Endometrial microvascular endothelial cells (primary cell): ENCODE measurements at regions not wholly inside any gene's neighbourhood (a gene's known extent, or its start where the extent isn't known, plus 50 kb on each side); places are given as distances from the start of the nearest gene placed in this dataset.

Source experiments
- in situ Hi-C: cut with HindIII; loops from 2 replicates; pipeline ENCODE4 v1.10.0; 2017; ENCODE audit warnings: low sequenced_read_pairs, low pct_unique_long_range_greater_than_20kb; ENCODE audit errors: inconsistent ontology term

DNA sequence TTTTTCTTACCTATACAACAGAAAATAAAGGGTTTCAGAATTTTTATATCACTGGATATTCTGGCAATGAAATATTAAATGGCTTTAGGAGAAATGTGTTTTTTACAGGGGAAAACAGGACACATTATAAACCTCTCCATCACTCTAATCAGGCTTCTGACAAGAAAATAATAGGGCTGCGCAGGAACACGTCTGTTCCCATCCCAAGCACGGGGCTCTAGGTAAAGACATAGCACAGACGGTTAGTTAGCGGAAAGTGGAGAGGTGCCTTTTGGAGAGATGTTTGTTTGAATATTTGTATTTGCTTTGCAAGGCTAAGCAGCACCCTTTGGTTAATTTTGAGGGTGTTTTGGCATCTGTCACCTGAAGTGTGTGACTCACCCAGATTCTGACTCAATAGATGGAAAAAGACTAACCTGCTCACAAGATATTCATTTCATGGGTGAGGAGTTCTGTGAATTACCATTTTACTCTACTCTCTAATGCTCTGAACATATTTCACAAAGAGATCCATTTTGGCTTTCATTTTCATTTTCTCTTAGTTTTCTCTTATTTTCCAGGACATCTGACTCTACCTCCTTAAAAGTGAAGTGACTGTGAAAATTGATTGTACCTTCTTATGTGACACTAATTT lies 174.5 kb upstream of the AKR1E2 start:
- in situ Hi-C loops = loop anchor here (10.0 kb wide), 1 partner anchor 113 kb away; no protein-coding TSS in a partner anchor

DNA sequence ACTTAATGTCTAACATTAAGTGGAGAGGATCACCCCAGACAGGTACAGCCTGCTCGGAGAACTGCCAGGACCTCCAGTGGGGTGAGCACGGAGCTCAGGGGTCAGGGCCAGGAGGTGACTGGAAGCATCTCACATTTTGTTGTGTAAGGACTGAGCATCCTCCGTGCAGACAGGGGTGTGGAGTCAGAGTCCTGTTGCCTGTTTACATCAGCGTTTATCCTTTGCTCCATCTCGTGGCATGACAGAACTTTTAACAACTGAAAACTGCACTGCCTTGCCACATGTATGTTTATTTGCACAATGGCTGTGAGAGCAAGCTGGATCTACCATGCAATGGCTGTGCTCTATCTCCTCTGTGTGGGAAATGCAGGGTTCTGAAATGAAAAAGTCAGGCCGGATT lies 175.4 kb upstream of the AKR1E2 start:
- in situ Hi-C loops = loop anchor here (10.0 kb wide), 1 partner anchor 114 kb away; no protein-coding TSS in a partner anchor

GRCh38 chr10:4649886-4650508 lies 176.0 kb upstream of the AKR1E2 start:
- in situ Hi-C loops = loop anchor here (10.0 kb wide), 1 partner anchor 115 kb away; no protein-coding TSS in a partner anchor

- in situ Hi-C loops = no loop called here
These were observed 176.5 kb upstream of the AKR1E2 start for GRCh38 chr10:4649471-4649870.

DNA sequence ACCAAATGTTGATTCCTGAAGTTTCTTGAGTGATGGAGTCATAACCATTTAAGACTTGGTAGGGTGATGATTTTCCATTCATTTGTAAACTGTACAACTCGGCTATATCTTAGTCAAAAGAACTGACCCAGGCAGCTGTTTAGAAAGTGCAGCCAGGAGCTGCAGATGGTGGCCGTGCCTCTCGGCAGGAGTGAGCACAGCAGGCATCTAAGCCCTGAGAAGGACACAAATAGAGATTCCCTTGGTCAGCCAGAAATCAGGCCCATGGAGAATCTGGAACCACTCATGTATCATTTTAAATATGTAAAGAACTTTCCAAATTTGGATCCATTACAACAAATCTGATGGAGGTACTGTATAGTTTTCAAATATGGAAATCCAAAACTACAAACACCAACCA lies 177.0 kb upstream of the AKR1E2 start:
- in situ Hi-C loops = no loop called here

GRCh38 chr10:4647109-4647785 lies 178.8 kb upstream of the AKR1E2 start:
- in situ Hi-C loops = no loop called here

- in situ Hi-C loops = no loop called here
These were observed 179.5 kb upstream of the AKR1E2 start for GRCh38 chr10:4646547-4646946.

DNA sequence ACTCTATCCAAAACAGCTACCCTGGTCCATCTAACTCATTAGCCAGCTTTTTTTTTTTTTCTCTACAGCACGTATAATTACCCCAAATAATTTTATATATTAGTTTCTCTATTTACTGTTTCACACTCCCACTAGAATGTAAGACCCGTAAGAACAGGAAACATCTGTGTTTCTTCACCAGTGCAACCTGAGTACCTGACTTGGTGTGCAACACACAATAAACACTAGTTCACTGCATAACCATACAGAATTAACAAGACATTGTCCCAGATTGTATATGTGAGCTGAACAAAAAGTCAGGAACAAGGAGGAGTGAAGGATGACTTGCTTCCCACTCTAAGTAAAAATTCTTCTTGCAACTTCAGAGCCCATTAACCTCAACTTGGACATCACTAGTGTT lies 180.2 kb upstream of the AKR1E2 start:
- in situ Hi-C loops = no loop called here

DNA sequence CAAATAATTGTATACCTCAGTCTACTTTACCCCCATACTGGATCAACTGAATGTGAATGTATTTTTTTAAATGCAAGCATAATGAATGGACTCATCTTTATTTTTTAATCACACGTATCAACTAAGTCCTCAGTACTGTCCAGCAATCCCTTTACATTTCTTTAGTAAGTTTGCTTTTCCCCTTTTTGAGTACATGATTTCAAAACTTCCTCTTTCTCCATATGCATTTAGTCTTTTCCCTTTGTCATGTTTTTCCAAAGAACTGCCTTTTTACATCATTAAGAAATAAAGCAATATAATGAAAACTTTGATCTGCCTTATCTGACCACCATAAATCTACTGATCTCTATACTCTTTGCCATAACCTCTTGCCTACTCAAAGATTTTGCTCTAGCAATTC lies 182.5 kb upstream of the AKR1E2 start:
- in situ Hi-C loops = no loop called here

DNA sequence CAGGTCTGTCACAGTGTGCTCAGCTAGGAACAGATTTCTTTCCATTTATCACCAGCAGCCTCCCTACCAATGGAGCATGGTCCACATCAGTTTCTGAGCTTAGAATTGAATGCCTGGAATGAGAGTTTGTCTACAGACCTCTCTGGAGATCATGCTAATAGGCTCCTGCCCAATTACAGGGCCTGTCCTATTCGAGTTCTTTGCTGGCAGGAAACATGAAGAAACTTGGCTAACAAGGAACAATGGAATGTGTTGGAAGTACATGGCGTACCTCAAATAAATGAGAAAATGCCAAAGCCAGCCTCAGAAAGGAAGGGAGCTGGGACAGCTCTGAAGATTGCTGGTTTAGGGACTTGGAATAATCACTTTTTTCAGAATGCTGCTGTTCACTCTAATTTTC lies 186.0 kb upstream of the AKR1E2 start:
- in situ Hi-C loops = no loop called here

DNA sequence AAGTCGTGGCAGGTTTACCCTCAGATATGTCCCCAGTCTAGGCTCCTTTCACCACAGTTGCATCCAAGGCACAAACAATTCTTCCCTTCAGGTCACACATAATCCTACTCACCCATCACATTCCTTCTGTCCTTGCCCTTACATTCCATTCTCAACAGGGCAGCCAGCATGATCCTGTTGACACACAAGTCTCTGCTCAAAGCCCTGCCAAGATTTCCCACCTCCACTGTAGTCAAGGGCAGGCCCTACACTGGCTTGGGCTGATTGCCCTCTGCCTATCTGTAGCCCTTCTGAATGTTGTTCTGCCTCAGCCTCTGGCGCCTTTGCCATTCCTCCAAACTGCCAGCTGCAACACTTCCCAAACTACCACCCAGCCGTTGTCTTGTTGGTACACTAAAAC lies 187.9 kb upstream of the AKR1E2 start:
- in situ Hi-C loops = no loop called here

DNA sequence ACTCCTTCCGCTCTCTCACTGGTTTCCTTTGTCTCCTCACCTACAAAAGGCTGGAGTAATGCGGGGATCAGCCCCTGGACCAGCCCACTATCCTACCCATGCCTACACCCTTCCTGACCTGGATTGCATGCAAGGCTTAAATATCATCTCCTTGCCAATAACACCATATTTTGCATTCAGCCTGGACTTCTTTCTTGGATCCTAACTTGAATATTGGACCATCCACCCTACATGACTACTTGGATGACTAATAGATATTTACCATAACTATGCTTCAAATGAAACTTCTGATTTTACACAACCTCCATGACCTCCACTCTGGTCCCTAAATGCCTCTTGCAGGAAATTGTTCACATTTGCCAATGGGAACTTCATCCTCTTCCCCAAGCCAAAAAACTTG lies 188.3 kb upstream of the AKR1E2 start:
- in situ Hi-C loops = no loop called here

DNA sequence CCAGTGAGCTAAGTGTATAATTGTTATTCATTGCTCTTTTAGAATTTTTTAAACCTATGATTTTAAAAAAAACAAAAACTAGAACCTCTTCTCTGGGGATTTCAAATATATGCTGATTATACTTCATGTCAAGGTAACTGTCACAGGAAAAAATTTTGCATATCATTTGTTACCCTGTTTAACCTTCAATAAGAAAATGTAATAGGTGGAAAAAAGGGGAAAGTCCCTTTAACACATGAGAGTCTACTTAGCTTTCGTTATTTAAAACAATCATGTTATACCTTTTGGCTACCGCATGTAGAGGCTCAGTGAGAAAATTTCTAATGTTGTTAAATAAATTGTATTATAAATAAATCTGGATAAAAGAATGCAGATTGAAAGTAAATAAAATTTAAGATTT lies 190.1 kb upstream of the AKR1E2 start:
- in situ Hi-C loops = no loop called here

DNA sequence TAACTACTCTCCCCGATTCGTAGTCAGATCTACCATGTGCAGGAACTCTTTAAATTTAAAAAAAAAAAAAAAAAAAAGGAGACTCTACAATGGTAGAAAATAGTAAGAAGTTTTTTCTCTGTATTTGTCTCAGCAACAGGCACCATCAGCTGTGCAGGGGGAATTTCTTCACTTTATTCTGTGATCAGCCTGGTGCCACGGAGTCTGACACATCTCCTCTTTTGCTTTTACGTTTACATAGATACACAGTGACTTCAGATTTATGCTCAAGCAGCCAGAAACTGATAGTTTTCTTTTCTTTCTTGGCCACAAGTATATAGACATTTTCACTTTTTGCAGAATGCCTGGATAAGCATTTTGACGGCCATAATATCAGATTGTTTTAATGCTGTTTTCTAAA lies 190.6 kb upstream of the AKR1E2 start:
- in situ Hi-C loops = no loop called here

GRCh38 chr10:4633776-4634175 lies 192.2 kb upstream of the AKR1E2 start:
- in situ Hi-C loops = no loop called here

GRCh38 chr10:4633186-4633585 lies 192.8 kb upstream of the AKR1E2 start:
- in situ Hi-C loops = no loop called here

- in situ Hi-C loops = no loop called here
These were observed 193.2 kb upstream of the AKR1E2 start for GRCh38 chr10:4632757-4633156.

GRCh38 chr10:4626919-4627318 lies 199.1 kb upstream of the AKR1E2 start:
- in situ Hi-C loops = no loop called here

DNA sequence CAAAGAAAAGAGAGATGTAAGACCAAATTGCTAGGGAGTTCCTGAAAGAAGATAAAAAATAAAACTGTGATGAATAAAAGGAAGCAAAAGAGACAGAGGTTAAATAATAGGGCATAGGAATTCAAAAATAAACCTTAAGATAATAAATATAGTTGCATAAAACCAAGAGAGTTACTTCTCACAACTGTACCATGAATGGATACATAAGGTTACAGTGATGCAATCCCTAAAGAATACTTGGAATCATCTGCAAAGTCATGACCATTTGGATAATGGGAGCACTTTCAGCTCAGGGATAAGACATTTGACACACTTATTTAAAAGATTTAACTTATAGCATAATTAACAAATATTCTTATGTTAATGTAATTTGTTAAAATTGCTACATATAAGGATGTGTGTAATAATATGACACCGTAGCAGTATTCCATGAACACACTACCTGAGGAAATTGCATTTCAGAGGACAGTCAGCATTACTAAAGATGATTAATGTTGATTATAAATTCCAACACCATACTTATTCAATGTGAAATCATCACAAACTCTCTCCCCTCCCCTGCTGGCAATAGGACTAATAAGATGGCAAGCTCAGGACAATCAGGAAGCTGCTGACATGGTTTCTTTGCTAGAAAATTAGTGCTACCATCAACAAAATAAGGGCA lies 202.1 kb upstream of the AKR1E2 start:
- in situ Hi-C loops = no loop called here

DNA sequence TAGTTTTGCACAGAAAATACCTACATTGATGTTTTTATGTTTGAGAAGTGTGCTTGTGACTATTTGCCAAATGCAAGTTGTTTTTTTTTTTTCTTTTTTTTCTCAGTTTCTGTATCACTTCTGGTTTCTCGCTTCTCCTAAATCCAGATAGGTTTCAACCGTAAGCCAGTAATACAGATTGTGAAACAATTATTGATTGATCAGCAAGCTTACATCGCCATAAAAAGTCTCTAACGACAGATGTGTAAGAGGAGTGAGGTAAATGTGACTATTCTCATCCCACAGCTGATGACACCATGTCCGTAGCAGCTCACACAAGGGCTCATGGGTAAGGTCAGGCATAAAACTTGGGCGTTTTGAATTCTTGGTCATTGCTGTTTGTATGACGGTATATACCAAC lies 202.8 kb upstream of the AKR1E2 start:
- in situ Hi-C loops = no loop called here
